ENCODE measurements at regions not wholly inside any gene's neighbourhood (a gene's known extent, or its start where the extent isn't known, plus 50 kb on each side); places are given as distances from the start of the nearest gene placed in this dataset.

- TF ChIP-seq CTCF (IDR thresholded peaks at IDR 0.05), result no peak
- TF ChIP-seq SIN3A (IDR thresholded peaks at IDR 0.05; ENCODE audit: borderline replicate concordance, insufficient read depth, low read depth, low read length), result no peak
- no peak for TF ChIP-seq POLR2AphosphoS5 (IDR thresholded peaks at IDR 0.05; ENCODE audit: low read depth, low read length)
These were observed 64.9 kb downstream of the IARS1 start for GRCh38 chr9:92228628-92229027.
